GM12865 (cell line): ENCODE measurements at regions not wholly inside any gene's neighbourhood (a gene's known extent, or its start where the extent isn't known, plus 50 kb on each side); places are given as distances from the start of the nearest gene placed in this dataset.

ENCODE experiments used
- DNase-seq: peaks from one replicate; pipeline ENCODE4 v3.0.0; 2010; ENCODE audit warnings: low read depth
- H3K4me3 ChIP-seq: 2 replicates; pipeline ENCODE4 v1.5.1; 2011; ENCODE audit warnings: mild to moderate bottlenecking, low read depth, low read length, control low read depth
- CTCF ChIP-seq: IDR thresholded peaks from 2 replicates; pipeline ENCODE4 v1.5.1; 2011; ENCODE audit warnings: low read length, control low read depth, low read depth, inconsistent platforms; ENCODE audit not compliant: insufficient read depth; ENCODE audit errors: missing control alignments

GRCh38 chr3:139259398-139259797 is 84.4 kb upstream of the MRPS22 start:
- DNase-seq: no peak
- no peak for TF ChIP-seq CTCF
- no peak overlapping the region for H3K4me3 ChIP-seq

- no peak for DNase-seq
- H3K4me3 ChIP-seq: no peak overlapping the region
- TF ChIP-seq CTCF: no peak
Observed at GRCh38 chr3:139260041-139260486, 83.8 kb upstream of the MRPS22 start.

GRCh38 chr3:139260793-139261736 is 82.8 kb upstream of the MRPS22 start:
- no peak for DNase-seq
- no peak overlapping the region for H3K4me3 ChIP-seq
- TF ChIP-seq CTCF: no peak

- no peak overlapping the region for H3K4me3 ChIP-seq
- TF ChIP-seq CTCF: no peak
- no peak for DNase-seq
Observed at GRCh38 chr3:139261754-139262586, 81.8 kb upstream of the MRPS22 start.

- H3K4me3 ChIP-seq: no peak overlapping the region
- DNase-seq: no peak
- TF ChIP-seq CTCF: no peak
Observed at GRCh38 chr3:139263798-139264197, 80.0 kb upstream of the MRPS22 start.

- DNase-seq: no peak
- no peak for TF ChIP-seq CTCF
- no peak overlapping the region for H3K4me3 ChIP-seq
Observed at GRCh38 chr3:139264375-139264774, 79.4 kb upstream of the MRPS22 start.
